ENCODE measurements at regions not wholly inside any gene's neighbourhood (a gene's known extent, or its start where the extent isn't known, plus 50 kb on each side); places are given as distances from the start of the nearest gene placed in this dataset.
"Not testable (repeated sequence)": the region's sequence is repeated elsewhere in the genome, so short reads cannot be mapped to it uniquely, and the experiment has no call there.

DNA sequence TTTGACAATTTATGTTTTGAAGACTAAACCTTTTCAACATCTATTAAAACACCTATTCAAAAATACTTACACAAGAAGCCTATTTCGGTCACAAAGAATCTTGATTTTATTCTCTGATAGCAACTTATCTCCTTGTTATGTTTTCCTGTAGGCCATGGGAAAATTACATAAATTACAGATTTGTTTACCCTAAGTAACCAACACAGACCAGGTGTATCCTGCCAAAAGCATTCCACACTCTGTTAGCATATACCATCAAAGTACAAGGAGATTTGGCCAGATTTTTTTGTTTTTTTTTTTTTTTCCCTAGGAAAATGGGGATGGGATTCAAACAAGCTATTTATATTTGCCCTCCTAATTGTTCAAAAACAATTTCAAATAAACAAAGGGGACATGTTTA, 497.9 kb upstream of the MAGEB18 start:
- no peak for DNase-seq (ENCODE audit: low spot score)

DNA sequence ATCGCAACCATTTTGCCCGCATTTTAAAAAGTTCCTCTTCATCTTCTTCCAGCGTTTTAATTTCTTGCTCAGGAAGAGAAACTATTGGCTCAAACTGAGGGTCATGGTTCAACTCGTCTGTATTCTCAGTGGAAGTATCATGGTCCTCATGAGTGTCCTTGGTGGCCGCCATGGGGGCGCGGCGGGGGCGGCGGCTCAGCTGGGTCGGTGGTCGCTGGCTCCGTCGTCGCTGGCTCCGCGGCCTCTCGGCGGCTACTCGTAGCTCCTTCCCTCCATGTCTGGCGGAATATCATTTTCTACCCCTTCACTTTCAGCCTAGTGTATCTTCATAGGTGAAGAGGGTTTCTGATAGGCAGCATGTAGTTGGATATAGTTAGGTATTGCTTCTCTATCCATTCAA, 492.0 kb upstream of the MAGEB18 start:
- no peak for DNase-seq (ENCODE audit: low spot score)

GRCh38 chrX:25648790-25649189, 489.4 kb upstream of the MAGEB18 start:
- DNase-seq (ENCODE audit: low spot score), result no peak

GRCh38 chrX:25650216-25650820, 487.8 kb upstream of the MAGEB18 start:
- DNase-seq (ENCODE audit: low spot score), result no peak

DNA sequence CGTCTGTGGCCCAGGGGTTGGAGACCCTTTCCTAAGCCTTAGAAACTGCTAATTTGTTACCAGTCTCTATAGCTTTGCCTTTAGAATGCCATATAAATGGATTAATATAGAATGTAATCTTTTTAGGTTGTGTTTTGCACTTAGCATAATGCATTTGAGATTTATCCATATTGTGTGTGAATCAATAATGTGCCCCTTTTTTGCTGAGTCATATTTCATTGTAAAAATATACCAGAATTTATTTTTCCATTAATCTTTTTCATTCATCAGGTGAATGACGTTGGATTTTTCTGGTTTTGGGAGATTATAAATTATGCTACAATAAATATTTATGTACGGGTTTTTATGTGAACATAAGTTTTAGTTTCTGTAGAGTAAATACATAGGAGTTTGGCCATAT, 478.8 kb upstream of the MAGEB18 start:
- DNase-seq (ENCODE audit: low spot score), result no peak

DNA sequence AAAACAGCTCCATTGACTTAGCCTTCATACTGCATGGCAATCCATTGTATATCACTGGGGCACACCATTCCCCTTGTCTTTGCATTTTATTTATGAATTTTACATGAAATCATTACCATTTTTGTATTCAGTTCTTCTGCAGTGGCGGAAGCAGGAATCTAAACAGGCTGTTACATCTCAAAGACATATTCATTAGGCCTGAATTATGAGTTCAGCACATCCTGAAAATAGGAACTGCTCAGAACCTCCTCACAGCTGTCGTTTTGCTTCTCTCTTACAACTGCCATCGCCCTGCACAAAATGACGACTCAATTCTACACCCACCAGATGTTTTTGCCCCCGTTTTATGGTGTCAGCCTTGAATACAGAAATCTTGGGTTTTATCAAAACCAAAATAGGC, 474.4 kb upstream of the MAGEB18 start:
- DNase-seq (ENCODE audit: low spot score), result no peak

- DNase-seq (ENCODE audit: low spot score), result no peak
These were observed 472.7 kb upstream of the MAGEB18 start for GRCh38 chrX:25665431-25665830.

GRCh38 chrX:25667681-25668080, 470.5 kb upstream of the MAGEB18 start:
- DNase-seq (ENCODE audit: low spot score), result no peak

- DNase-seq (ENCODE audit: low spot score), result no peak
These were observed 463.4 kb upstream of the MAGEB18 start for GRCh38 chrX:25674776-25675175.

DNA sequence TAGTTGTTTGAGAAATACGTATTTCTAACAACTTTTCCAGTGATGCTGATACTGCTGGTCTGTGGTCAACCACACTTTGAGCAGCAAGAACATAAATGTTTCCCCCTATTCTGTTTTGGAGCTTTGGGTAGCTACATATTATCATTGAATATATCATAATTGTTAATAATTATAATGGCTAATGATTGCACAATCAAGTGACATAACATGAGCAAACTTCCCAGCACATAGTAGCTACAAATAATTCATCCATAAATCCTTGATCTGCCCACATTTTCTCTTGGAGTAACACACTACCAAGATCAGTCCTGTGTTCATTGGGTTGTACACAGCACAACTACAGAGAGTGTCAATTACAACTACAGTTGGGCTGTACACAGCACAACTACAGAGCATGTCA, 436.3 kb upstream of the MAGEB18 start:
- DNase-seq (ENCODE audit: low spot score), result no peak

- DNase-seq (ENCODE audit: low spot score), result no peak
These were observed 421.0 kb upstream of the MAGEB18 start for GRCh38 chrX:25717122-25717521.

DNA sequence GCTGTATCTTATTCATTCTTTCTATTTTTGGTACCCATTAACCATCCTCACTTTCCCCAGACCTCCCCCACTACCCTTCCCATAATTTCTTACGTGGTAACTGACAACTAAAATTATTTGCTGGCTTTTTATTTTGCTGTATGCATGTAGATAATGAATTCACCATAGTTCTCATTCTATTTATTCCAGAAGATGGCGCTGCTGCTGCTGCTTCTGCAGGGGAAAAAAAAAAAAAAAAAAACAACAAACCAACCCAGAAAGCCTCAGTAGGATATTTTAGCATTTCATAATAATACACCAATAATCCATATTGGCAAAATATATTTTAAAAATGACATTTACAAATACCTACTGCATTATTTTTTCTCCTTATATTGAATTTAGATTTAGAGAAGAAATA, 416.6 kb upstream of the MAGEB18 start:
- no peak for DNase-seq (ENCODE audit: low spot score)

DNA sequence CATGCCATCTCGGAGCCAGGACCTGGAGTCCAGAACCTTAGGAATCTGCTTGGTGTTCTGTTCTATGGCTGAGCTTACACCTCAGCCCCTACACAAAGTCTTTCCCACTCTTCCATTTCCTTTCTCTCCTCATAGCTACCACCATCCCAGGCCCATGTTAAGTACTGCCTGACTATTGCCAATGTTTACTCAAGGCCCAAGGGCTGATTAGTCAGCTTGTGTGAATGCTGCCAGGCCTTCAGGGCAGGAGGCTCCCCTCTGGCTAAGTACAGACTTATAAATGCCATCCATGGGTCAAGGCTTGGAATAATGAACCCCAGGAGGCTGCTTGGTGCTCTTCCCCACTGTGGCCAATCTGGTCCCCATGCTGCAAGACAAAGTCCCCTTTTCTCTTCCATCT, 411.6 kb upstream of the MAGEB18 start:
- no peak for DNase-seq (ENCODE audit: low spot score)

DNA sequence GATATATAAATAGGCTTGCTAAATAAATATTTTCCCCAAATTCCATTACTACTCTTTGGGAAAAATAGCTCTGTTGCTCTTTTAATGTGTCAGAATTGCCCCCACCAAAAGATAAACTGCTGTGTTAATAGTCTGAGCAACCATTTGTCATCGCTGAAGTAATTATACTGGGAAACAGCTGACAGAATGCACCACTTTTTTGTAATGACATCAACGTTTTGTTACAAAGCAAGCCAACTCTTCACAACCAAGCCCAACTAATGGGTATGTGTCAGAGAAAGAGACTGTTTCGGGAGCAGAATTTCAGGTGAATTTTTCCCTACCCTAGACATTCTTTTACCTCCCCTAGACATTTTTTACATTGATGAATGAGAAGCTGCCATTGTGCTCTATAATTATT, 405.0 kb upstream of the MAGEB18 start:
- no peak for DNase-seq (ENCODE audit: low spot score)

GRCh38 chrX:25737540-25737939, 400.6 kb upstream of the MAGEB18 start:
- DNase-seq (ENCODE audit: low spot score), result no peak

GRCh38 chrX:25742334-25742733, 395.8 kb upstream of the MAGEB18 start:
- DNase-seq (ENCODE audit: low spot score), result no peak

GRCh38 chrX:25754399-25754798, 383.7 kb upstream of the MAGEB18 start:
- no peak for DNase-seq (ENCODE audit: low spot score)

DNA sequence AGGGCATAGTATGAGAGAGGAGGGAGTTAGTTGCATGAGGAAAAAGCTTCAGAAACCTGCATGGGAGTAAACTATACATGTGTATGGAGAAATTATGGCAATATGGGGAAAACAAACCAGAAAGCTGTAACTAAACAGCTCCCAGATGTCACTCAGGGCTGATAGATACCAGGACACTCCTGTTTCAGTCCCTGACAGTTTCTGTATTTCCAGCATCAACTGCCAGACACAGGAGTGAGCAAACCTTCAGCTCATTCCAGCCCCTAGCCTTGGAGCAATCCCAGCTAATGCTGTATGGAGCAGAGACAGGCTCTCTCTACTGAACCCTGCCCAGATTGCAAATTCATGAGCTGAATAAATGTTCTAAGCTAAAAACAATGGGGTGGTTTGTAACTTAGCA, 382.9 kb upstream of the MAGEB18 start:
- DNase-seq (ENCODE audit: low spot score), result no peak

- DNase-seq (ENCODE audit: low spot score), result no peak
These were observed 375.5 kb upstream of the MAGEB18 start for GRCh38 chrX:25762656-25763055.

GRCh38 chrX:25771853-25772252, 366.3 kb upstream of the MAGEB18 start:
- DNase-seq (ENCODE audit: low spot score), result not testable (repeated sequence)

DNA sequence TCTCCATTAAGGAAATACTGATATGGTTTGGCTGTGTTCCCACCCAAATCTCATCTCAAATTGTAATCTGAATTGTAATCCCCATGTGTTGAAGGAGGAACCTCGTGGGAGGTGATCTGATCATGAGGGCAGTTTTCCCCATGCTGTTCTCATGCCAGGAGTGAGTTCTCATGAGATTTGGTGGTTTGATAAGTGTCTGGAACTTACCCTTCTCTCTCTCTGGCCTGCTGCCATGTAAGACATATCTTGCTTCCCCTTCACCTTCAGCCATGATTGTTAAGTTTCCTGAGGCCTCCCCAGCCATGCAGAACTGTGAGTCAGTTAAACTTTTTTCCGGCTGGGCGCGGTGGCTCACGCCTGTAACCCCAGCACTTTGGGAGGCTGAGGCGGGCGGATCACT, 340.3 kb upstream of the MAGEB18 start:
- not testable (repeated sequence) for DNase-seq (ENCODE audit: low spot score)

DNA sequence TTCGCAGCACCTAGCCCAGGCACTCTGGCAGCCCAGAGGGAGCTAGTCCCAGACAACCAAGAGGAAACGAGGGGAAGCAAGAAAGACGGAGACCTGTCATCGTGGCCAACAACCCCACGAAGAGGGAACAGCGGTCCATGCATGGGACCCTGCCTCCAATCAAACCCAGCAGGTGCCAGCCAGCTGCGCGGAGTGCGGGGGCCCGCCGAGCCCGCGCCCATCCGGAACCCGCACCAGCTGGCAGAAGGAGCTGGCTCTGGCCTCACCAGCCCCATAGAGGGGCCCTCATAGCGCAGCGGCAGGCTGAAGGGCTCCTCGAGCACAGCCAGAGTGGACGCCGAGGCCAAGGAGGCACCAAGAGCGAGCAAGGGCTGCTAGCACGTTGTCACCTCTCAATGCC, 332.4 kb upstream of the MAGEB18 start:
- DNase-seq (ENCODE audit: low spot score), result no peak

- no peak for DNase-seq (ENCODE audit: low spot score)
These were observed 331.1 kb upstream of the MAGEB18 start for GRCh38 chrX:25807022-25807421.

- DNase-seq (ENCODE audit: low spot score), result no peak
These were observed 327.9 kb upstream of the MAGEB18 start for GRCh38 chrX:25810202-25810601.

GRCh38 chrX:25819879-25820278, 318.3 kb upstream of the MAGEB18 start:
- DNase-seq (ENCODE audit: low spot score), result no peak

Measured in HuH-7.5 (cell line).